ENCODE measurements at regions not wholly inside any gene's neighbourhood (a gene's known extent, or its start where the extent isn't known, plus 50 kb on each side); places are given as distances from the start of the nearest gene placed in this dataset.

- H3K4me1 ChIP-seq = no peaks in the 10 kb centered on the region
- no peak overlapping the region for H3K4me3 ChIP-seq
- WGBS, 4 donors = 48 to 56% (median 50%) methylated on average over 25 to 28 of the region's 28 CpGs
- intact Hi-C loops (cut with DNase I) = loop anchor here (1.0 to 10.0 kb wide), 10 partner anchors 426 to 1274 kb away; no protein-coding TSS in a partner anchor
- no peaks in the 10 kb centered on the region for H3K36me3 ChIP-seq
- H3K27ac ChIP-seq = no peak overlapping the region
- no peaks in the 10 kb centered on the region for H3K9me3 ChIP-seq
- peaks cover 0 to 31% (median 6%) of the 10 kb centered on the region in 9 donors for H3K27me3 ChIP-seq
- peak; percentile 46 to 85 (median 59) for DNase-seq
- no peak for TF ChIP-seq POLR2A (IDR thresholded peaks at IDR 0.05)
- TF ChIP-seq CTCF (IDR thresholded peaks at IDR 0.05) = peak; percentile 90 to 99 (median 98)
- peak in 3 of 4 donors; percentile 87 to 91 (median 89) for ATAC-seq
Observed at GRCh38 chr10:123559066-123559822, 106.9 kb upstream of the GPR26 start.

GRCh38 chr10:123559823-123560092 lies 106.4 kb upstream of the GPR26 start:
- DNase-seq (no peak), ATAC-seq (no peak)
- Histone ChIP-seq H3K9me3 (no peaks in the 10 kb centered on the region), H3K4me3 (no peak overlapping the region), H3K27me3 (peaks cover 0 to 31% (median 6%) of the 10 kb centered on the region in 9 donors), H3K36me3 (no peaks in the 10 kb centered on the region), H3K4me1 (no peaks in the 10 kb centered on the region), H3K27ac (no peak overlapping the region)
- 68 to 74% (median 70%) methylated on average over 7 of the region's 7 CpGs for whole genome bisulfite sequencing, 4 donors
- TF ChIP-seq POLR2A (IDR thresholded peaks at IDR 0.05) (no peak), CTCF (IDR thresholded peaks at IDR 0.05) (no peak)
- intact Hi-C loops (cut with DNase I) = loop anchor here (1.0 to 10.0 kb wide), 10 partner anchors 426 to 1275 kb away; no protein-coding TSS in a partner anchor

DNA sequence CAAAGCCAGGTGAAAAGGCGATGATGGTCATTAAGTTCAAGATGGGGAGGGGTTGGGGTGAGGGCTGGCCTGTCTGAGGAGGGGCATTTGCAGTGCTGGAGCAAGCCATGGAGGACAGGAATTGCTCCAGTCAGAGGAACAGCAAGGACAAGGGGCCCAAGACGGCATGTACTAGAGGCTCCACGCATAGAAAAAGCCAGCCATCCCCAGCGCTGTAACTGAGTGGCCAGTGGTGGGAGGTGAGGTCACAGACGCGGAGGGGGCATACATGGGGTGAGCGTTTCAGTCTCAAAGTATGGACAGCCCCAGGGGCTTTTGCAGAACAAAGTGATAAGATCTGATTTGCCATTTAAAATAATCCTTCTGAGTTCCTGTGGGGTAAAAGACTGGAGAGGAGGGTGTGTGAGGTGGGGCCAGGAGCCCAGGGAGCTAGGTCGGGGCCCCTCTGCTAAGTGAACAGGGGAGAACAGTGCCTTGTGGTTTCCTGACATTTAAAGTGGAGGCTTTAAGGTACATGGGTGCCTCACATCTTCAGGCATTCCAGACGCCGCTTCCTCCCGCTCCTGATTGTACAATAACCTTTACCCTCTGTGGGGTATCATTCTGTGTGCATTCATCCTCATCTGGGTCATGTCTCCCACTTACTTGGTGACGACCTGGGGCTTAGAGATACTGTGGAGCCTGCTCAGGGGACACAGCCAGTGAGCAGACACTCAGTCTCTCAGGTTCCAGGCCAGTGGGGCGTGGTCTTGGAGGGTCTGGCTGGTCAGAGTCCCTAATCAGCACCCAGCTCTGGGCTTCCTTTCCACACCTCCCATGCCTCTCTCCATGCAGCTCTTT lies 105.6 kb upstream of the GPR26 start:
- WGBS, 4 donors = 58 to 66% (median 63%) methylated on average over 13 of the region's 13 CpGs
- Histone ChIP-seq H3K27me3 (peaks cover 0 to 27% (median 6%) of the 10 kb centered on the region in 9 donors), H3K9me3 (no peaks in the 10 kb centered on the region), H3K36me3 (no peaks in the 10 kb centered on the region), H3K27ac (no peak overlapping the region), H3K4me1 (no peaks in the 10 kb centered on the region), H3K4me3 (no peak overlapping the region)
- ATAC-seq (no peak), DNase-seq (peak in 1 of 5 donors; percentile 4)
- intact Hi-C loops (cut with DNase I) = loop anchor here in 2 of 10 donors (2.0 kb wide), 1 partner anchor 428 kb away; no protein-coding TSS in a partner anchor
- TF ChIP-seq POLR2A (IDR thresholded peaks at IDR 0.05) = no peak

DNA sequence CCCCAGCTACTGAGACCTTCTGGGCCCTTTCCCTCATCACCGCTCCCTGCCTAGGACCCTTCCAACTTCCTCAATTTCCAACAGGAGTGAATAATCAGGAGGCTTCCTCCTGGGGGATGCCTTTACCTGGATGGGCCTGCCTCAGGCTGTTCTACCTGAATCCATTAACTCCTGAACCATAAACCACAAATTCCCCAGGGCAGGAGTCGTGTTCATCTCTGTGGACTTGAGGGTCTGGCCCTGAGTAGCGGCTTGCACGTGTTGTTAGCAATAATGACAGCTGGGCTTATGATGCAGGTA lies 105.1 kb upstream of the GPR26 start:
- no peak for DNase-seq
- Histone ChIP-seq H3K9me3 (no peaks in the 10 kb centered on the region), H3K36me3 (no peaks in the 10 kb centered on the region), H3K27me3 (peaks cover 0 to 22% (median 4%) of the 10 kb centered on the region in 9 donors), H3K4me1 (no peaks in the 10 kb centered on the region), H3K4me3 (no peak overlapping the region), H3K27ac (no peak overlapping the region)
- no peak for ATAC-seq
- 57 to 73% (median 62%) methylated on average over 4 of the region's 4 CpGs for WGBS, 4 donors
- intact Hi-C loops (cut with DNase I) = loop anchor here in 2 of 10 donors (2.0 kb wide), 1 partner anchor 428 kb away; no protein-coding TSS in a partner anchor
- TF ChIP-seq CTCF (IDR thresholded peaks at IDR 0.05) (no peak), POLR2A (IDR thresholded peaks at IDR 0.05) (no peak)
